Thyroid gland (tissue), 4 donors: ENCODE measurements at regions not wholly inside any gene's neighbourhood (a gene's known extent, or its start where the extent isn't known, plus 50 kb on each side); places are given as distances from the start of the nearest gene placed in this dataset.

Source experiments
- DNase-seq, 2 donors: peaks; one replicate each; pipeline ENCODE4 v3.0.0-alpha.2; 2019
- H3K27ac ChIP-seq, 3 donors: fragments of 200-600 bp; sonication (generic); 1 replicate in 2 of 3; 2 replicates in 1 of 3; pipeline ENCODE4 v1.5.1; 2016 to 2019; ENCODE audit warnings: mild to moderate bottlenecking in 1 of 3, moderate library complexity in 1 of 3
- H3K27me3 ChIP-seq: fragments of 200-600 bp; sonication (generic); one replicate; pipeline ENCODE4 v1.5.1; 2019
- H3K36me3 ChIP-seq, 2 donors: fragments of 200-600 bp; sonication (generic); one replicate each; pipeline ENCODE4 v1.5.1; 2016 to 2019
- H3K4me1 ChIP-seq, 2 donors: fragments of 200-600 bp; sonication (generic); one replicate each; pipeline ENCODE4 v1.5.1; 2017 to 2019
- H3K4me3 ChIP-seq, 3 donors: fragments of 200-600 bp; sonication (generic); replicated peaks in 1 of 3; 1 replicate in 2 of 3; 2 replicates in 1 of 3; pipeline ENCODE4 v1.5.1; 2016; ENCODE audit warnings: mild to moderate bottlenecking in 1 of 3
- H3K9me3 ChIP-seq: fragments of 200-600 bp; sonication (generic); one replicate; pipeline ENCODE4 v1.5.1; 2017
- POLR2A ChIP-seq, 2 donors: fragments of 450-650 bp; IDR thresholded peaks; one replicate each; pipeline ENCODE4 v1.6.1; 2017; ENCODE audit warnings: antibody characterized with exemption in 2 of 2, mild to moderate bottlenecking in 2 of 2, moderate library complexity in 1 of 2
- WGBS, 2 donors: methylation state at CpG; one replicate each; pipeline ENCODE4 v1.1.5; 2017; 5-methylcytosine and 5-hydroxymethylcytosine counted together
- intact Hi-C: fragments of 100-400 bp; cut with DNase I; formaldehyde crosslinking; loops from one replicate; pipeline ENCODE4 v1.15.1; 2023
- TF ChIP-seq, protein P1 (sequence below), 6 experiments: fragments of 200-600 bp in 3 of 6; fragments of 450-650 bp in 3 of 6; sonication (generic) in 3 of 6; IDR thresholded peaks; one replicate each; pipeline ENCODE4 v1.5.1; 2016 to 2019; ENCODE audit warnings: antibody characterized with exemption in 6 of 6, mild to moderate bottlenecking in 2 of 6, inconsistent platforms in 1 of 6, moderate library complexity in 1 of 6

DNA sequence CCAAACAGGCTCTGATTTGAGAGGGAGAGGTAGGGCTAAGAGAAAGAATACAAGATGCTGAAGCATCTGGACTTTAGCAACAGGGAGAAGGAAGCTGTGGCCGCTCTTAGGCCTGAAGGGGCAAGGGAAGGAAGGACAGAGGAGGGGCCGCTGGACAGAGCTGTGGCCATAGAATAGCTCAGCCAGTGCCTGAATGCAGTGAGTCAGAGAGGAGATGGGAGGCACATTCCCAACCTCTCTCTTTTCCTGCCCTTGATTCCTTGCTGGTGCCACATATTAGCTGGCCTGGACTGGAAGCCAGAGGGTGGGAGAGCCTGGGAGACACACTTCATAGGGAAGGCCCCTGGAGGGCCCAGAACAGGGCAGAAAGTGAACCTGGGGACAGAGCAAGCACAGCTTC, 83.4 kb upstream of the POU3F1 start:
- Histone ChIP-seq H3K4me1 (no peaks in the 10 kb centered on the region), H3K36me3 (no peaks in the 10 kb centered on the region), H3K4me3 (no peak overlapping the region), H3K27ac (no peak overlapping the region), H3K27me3 (no peaks in the 10 kb centered on the region), H3K9me3 (no peaks in the 10 kb centered on the region)
- no peak for DNase-seq
- intact Hi-C loops: no loop called here
- WGBS, 2 donors: 79 to 80% methylated on average over 2 of the region's 2 CpGs
- no peak for TF ChIP-seq POLR2A (IDR thresholded peaks at IDR 0.05)
- TF ChIP-seq, protein P1, sequence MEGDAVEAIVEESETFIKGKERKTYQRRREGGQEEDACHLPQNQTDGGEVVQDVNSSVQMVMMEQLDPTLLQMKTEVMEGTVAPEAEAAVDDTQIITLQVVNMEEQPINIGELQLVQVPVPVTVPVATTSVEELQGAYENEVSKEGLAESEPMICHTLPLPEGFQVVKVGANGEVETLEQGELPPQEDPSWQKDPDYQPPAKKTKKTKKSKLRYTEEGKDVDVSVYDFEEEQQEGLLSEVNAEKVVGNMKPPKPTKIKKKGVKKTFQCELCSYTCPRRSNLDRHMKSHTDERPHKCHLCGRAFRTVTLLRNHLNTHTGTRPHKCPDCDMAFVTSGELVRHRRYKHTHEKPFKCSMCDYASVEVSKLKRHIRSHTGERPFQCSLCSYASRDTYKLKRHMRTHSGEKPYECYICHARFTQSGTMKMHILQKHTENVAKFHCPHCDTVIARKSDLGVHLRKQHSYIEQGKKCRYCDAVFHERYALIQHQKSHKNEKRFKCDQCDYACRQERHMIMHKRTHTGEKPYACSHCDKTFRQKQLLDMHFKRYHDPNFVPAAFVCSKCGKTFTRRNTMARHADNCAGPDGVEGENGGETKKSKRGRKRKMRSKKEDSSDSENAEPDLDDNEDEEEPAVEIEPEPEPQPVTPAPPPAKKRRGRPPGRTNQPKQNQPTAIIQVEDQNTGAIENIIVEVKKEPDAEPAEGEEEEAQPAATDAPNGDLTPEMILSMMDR (IDR thresholded peaks at IDR 0.05): no peak

DNA sequence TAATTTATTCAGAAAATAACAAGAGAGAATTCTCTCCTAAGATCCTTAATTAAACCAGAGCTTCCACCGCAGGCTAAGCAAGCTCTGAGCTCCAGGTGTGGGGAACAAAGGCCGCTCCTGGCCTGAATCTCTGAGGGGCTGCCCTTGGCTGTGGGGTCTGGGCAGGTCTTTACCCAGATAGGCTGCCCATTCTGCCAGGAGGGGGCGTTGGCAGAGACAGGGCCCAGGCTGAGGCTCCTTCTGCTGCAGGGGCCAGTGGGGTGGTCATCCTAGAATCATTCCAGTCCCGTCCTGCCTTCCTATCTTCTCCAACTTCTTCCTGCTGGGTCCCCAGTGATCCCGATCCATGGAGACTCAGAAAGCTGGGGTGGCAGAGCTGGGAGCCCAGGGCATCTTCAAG, 82.9 kb upstream of the POU3F1 start:
- no peak for DNase-seq
- no peaks in the 10 kb centered on the region for H3K27me3 ChIP-seq
- no peak for TF ChIP-seq POLR2A (IDR thresholded peaks at IDR 0.05)
- TF ChIP-seq, protein P1 (IDR thresholded peaks at IDR 0.05): no peak
- no peak overlapping the region for H3K4me3 ChIP-seq
- WGBS, 2 donors: 81 to 87% methylated on average over 5 of the region's 5 CpGs
- H3K36me3 ChIP-seq: no peaks in the 10 kb centered on the region
- no peaks in the 10 kb centered on the region for H3K4me1 ChIP-seq
- H3K27ac ChIP-seq: no peak overlapping the region
- H3K9me3 ChIP-seq: no peaks in the 10 kb centered on the region
- intact Hi-C loops: no loop called here

DNA sequence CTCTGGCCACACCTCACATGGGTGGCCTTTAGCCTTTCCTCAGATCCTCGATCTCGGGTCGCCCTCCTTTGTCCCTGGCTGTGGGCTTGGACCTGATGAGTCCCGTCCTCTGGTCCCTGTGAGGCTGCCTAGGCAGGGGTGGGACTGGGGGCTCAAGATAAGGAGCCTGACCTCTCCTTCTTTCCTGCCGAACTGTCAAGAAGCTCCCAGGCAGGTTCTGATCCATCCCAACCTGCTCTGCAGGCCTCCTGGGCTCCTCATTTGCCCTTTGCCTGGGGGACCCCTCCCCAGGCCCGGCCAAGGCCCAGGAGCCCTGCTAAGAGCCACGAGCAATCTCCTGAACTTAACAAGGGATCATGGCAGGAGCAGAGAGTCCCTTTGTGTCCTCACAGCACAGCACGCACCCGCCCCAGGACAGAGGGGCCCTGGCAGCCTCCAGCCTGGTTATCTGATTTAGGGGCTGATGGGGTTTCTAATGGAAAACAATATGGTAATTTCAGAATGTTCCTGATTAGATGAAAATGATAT, 82.4 kb upstream of the POU3F1 start:
- H3K36me3 ChIP-seq: no peaks in the 10 kb centered on the region
- H3K4me1 ChIP-seq: no peaks in the 10 kb centered on the region
- intact Hi-C loops: no loop called here

DNA sequence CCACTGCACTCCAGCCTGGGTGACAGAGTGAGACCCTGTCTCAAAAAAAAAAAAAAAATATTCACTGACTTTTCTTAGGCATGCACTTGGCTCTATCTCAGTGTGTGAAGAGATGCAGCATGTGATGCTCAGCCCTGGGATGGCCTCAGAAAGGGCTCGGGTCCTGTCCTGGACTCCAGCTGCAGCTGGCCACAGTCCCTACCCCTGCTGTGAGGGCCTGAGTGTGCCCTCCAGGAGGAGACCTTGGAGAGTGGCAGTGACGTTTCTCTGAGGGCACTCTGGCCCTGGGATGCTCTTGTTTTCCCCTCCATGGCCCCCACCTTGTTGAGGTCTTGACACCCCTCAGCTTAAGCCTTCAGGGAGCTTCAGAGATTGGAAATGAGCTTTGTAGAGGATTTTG, 81.9 kb upstream of the POU3F1 start:
- no peak overlapping the region for H3K27ac ChIP-seq
- intact Hi-C loops: no loop called here
- no peaks in the 10 kb centered on the region for H3K9me3 ChIP-seq
- no peaks in the 10 kb centered on the region for H3K27me3 ChIP-seq
- WGBS, 2 donors: 83 to 88% methylated on average over 1 to 2 of the region's 2 CpGs
- TF ChIP-seq, protein P1 (IDR thresholded peaks at IDR 0.05): no peak
- no peak for TF ChIP-seq POLR2A (IDR thresholded peaks at IDR 0.05)
- H3K4me3 ChIP-seq: no peak overlapping the region
- DNase-seq: no peak
- no peaks in the 10 kb centered on the region for H3K4me1 ChIP-seq
- no peaks in the 10 kb centered on the region for H3K36me3 ChIP-seq

More for the DNA sequence above, 82.4 kb upstream of the POU3F1 start:
- no peak overlapping the region for H3K27ac ChIP-seq
- TF ChIP-seq POLR2A (IDR thresholded peaks at IDR 0.05): no peak
- TF ChIP-seq, protein P1 (IDR thresholded peaks at IDR 0.05): no peak
- no peaks in the 10 kb centered on the region for H3K9me3 ChIP-seq
- DNase-seq: no peak
- WGBS, 2 donors: 86% methylated on average over 9 of the region's 9 CpGs
- no peak overlapping the region for H3K4me3 ChIP-seq
- H3K27me3 ChIP-seq: no peaks in the 10 kb centered on the region

DNA sequence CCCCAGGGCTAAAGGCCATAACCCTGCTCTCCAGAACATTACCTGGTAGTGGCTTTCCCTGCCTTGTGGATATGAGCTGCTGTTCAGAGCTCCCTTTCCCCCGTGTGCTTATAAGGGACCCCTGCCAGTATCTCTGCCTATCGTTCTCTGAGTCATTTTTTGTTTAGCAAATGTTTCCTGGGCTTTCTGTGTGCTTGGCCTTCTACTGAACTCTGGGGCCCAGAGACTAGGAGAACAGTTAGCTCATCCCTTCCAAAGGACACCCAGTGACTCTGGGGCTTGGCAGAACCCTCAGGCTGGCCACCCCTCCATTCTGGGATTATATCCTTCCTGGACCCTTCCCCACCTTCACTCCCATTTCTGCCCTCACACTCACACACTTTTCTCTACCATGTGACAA, 80.8 kb upstream of the POU3F1 start:
- Histone ChIP-seq H3K4me3 (no peak overlapping the region), H3K27ac (no peak overlapping the region), H3K9me3 (no peaks in the 10 kb centered on the region), H3K36me3 (no peaks in the 10 kb centered on the region), H3K27me3 (no peaks in the 10 kb centered on the region), H3K4me1 (no peaks in the 10 kb centered on the region)
- intact Hi-C loops: no loop called here
- WGBS, 2 donors: 50 to 66% methylated on average over 2 of the region's 2 CpGs
- no peak for DNase-seq
- no peak for TF ChIP-seq POLR2A (IDR thresholded peaks at IDR 0.05)
- TF ChIP-seq, protein P1 (IDR thresholded peaks at IDR 0.05): no peak
